Dedifferentiated amniotic fluid mesenchymal stem cell (primary cell): ENCODE measurements at regions not wholly inside any gene's neighbourhood (a gene's known extent, or its start where the extent isn't known, plus 50 kb on each side); places are given as distances from the start of the nearest gene placed in this dataset.

Experiments
- DNase-seq: peaks from one replicate; pipeline ENCODE4 v3.0.0-alpha.2; 2016; ENCODE audit errors: extremely low spot score

- DNase-seq, result peak; percentile 12
Measured at GRCh38 chr6:82015043-82015442, 232.5 kb downstream of the IBTK start.

- peak; percentile 16 for DNase-seq
Measured at GRCh38 chr6:82013561-82014530, 233.7 kb downstream of the IBTK start.

- DNase-seq, result peak; percentile 45
Measured at GRCh38 chr6:82006027-82006738, 241.4 kb downstream of the IBTK start.

- DNase-seq, result no peak
Measured at GRCh38 chr6:82000551-82000950, 247.0 kb downstream of the IBTK start.

GRCh38 chr6:81999826-82000225, 247.3 kb upstream of the TENT5A start:
- no peak for DNase-seq

GRCh38 chr6:81999270-81999669, 246.8 kb upstream of the TENT5A start:
- DNase-seq, result no peak

- peak; percentile 67 for DNase-seq
Measured at GRCh38 chr6:81998432-81998831, 246.0 kb upstream of the TENT5A start.

DNA sequence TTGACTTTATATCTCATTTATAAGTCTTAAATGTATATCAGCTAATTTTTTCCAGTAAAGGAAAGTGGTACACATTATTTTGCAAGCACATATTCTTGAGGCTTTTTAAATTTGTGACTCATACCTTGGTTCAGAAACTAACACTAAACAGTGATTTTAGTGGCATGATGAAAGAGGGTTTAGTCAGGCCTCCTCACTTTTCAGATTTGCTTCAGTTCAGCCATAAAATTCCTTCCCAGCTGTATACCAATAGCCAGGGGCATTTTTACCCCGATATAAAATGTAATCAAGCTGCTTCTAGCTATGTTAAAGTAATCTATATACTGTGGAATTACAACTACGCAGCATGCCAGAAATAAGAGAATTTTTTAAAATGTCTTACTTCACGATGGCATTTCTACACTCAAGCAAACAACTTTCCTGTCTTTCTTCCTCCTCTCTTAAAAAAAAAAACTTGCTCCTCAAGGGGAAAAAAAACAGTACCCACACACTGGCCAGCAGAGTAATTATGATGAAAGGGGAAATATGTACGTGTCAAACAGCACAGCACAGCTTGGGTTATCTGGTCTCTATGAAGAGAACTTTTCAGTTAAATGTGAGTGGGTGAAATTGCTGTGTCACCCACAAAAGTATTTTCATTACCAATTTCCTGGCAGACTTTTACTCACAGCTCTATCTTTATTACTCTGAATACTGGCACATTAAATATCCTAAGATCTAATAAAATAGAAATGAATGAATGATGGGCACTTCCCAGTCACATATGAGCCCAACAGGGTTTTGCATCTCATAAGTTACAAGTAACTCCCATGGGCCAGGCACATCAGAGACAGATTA, 244.8 kb upstream of the TENT5A start:
- DNase-seq, result peak; percentile 92

- peak; percentile 52 for DNase-seq
Measured at GRCh38 chr6:81996414-81996813, 243.9 kb upstream of the TENT5A start.

- peak; percentile 58 for DNase-seq
Measured at GRCh38 chr6:81995548-81996289, 243.2 kb upstream of the TENT5A start.

- DNase-seq, result no peak
Measured at GRCh38 chr6:81988871-81989270, 236.4 kb upstream of the TENT5A start.

DNA sequence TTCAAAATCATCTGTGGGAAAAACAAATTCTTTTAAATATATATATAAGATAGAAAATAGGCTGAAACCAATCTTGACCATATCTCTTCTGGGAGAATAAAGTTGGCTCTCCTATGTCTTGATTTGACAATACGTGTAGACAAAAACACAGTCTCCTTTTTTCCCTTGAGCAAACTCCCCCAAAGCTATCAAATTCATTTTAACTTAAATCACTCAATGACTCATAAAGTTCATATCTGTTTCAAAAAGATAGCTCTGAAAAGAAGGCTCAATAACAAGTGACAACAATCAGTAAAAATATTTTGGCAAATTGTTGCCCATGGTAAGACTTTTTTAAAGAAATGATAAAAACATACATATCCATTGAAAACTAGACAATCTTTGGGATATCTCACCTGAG, 236.0 kb upstream of the TENT5A start:
- DNase-seq, result no peak

- no peak for DNase-seq
Measured at GRCh38 chr6:81987293-81987692, 234.8 kb upstream of the TENT5A start.

GRCh38 chr6:81985191-81985590, 232.7 kb upstream of the TENT5A start:
- peak; percentile 66 for DNase-seq

GRCh38 chr6:81984599-81984998, 232.1 kb upstream of the TENT5A start:
- no peak for DNase-seq

GRCh38 chr6:81981812-81982211, 229.3 kb upstream of the TENT5A start:
- peak; percentile 59 for DNase-seq

- no peak for DNase-seq
Measured at GRCh38 chr6:81979767-81980166, 227.3 kb upstream of the TENT5A start.

GRCh38 chr6:81979329-81979728, 226.8 kb upstream of the TENT5A start:
- no peak for DNase-seq

DNA sequence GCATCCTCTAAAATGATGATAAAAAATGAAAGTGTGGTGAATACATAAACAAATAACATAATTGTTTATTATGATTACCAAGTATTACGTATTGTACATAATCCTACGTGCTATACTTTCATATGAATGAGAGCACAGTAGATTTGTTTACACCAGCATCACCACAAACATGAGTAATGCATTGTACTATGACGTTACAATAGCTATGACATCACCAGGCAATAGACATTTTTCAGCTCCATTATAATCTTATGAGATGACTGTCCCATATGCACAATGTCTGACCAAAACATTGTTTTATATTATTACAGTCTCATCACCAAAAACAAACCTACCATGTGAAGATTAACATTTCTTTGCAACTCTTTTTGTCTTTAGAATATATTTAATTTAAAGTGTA, 225.7 kb upstream of the TENT5A start:
- DNase-seq, result no peak

- no peak for DNase-seq
Measured at GRCh38 chr6:81977486-81977885, 225.0 kb upstream of the TENT5A start.

DNA sequence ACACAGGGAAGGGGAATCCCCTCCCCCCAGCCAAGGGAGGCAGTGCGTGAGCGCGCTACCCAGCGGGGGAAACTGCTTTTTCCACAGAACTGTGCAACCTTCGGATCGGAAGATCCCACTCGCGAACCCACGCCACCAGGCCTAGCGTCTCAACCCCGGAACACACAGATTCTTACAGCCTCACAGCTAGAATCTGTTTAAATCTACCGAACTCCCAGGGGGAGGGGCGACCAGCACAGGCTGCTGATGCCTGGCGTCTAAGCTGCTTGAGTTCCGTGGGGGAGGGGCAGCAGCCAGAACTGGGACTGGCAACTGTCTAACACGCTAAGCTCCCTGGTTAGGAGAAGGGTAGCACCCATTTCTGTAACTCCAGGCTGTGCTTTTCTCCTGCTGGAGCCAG, 217.3 kb upstream of the TENT5A start:
- no peak for DNase-seq
